ENCODE measurements at regions not wholly inside any gene's neighbourhood (a gene's known extent, or its start where the extent isn't known, plus 50 kb on each side); places are given as distances from the start of the nearest gene placed in this dataset.

GRCh38 chr1:212230329-212230728 is 54.9 kb upstream of the PPP2R5A start:
- Mint-ChIP-seq H3K27ac (no peak overlapping the region), H3K9me3 (no peaks in the 10 kb centered on the region), H3K27me3 (ENCODE audit: low read depth) (peaks cover 2% of the 10 kb centered on the region), H3K36me3 (no peaks in the 10 kb centered on the region), H3K4me1 (no peaks in the 10 kb centered on the region), H3K4me3 (no peak overlapping the region)
- DNase-seq (ENCODE audit: low spot score in 2 of 2, unreplicated experiment in 2 of 2): no peak
- no peak for TF ChIP-seq CTCF (IDR thresholded peaks at IDR 0.05; ENCODE audit: unreplicated experiment)

- Mint-ChIP-seq H3K27ac (no peak overlapping the region), H3K4me1 (no peaks in the 10 kb centered on the region), H3K27me3 (ENCODE audit: low read depth) (peaks cover 2% of the 10 kb centered on the region), H3K4me3 (no peak overlapping the region), H3K9me3 (no peaks in the 10 kb centered on the region), H3K36me3 (no peaks in the 10 kb centered on the region)
- TF ChIP-seq CTCF (IDR thresholded peaks at IDR 0.05; ENCODE audit: unreplicated experiment): no peak
- DNase-seq (ENCODE audit: low spot score in 2 of 2, unreplicated experiment in 2 of 2): no peak
These were observed 53.8 kb upstream of the PPP2R5A start for GRCh38 chr1:212231372-212231771.

GRCh38 chr1:212232090-212232489 is 53.1 kb upstream of the PPP2R5A start:
- H3K4me1 Mint-ChIP-seq: no peaks in the 10 kb centered on the region
- H3K27me3 Mint-ChIP-seq (ENCODE audit: low read depth): peaks cover 2% of the 10 kb centered on the region
- H3K4me3 Mint-ChIP-seq: no peak overlapping the region
- H3K27ac Mint-ChIP-seq: no peak overlapping the region
- H3K9me3 Mint-ChIP-seq: no peaks in the 10 kb centered on the region
- H3K36me3 Mint-ChIP-seq: no peaks in the 10 kb centered on the region
- TF ChIP-seq CTCF (IDR thresholded peaks at IDR 0.05; ENCODE audit: unreplicated experiment): no peak
- no peak for DNase-seq (ENCODE audit: low spot score in 2 of 2, unreplicated experiment in 2 of 2)

GRCh38 chr1:212233321-212233720 is 51.9 kb upstream of the PPP2R5A start:
- Mint-ChIP-seq H3K4me1 (no peaks in the 10 kb centered on the region), H3K9me3 (no peaks in the 10 kb centered on the region), H3K4me3 (no peak overlapping the region), H3K27me3 (ENCODE audit: low read depth) (no peaks in the 10 kb centered on the region), H3K27ac (no peak overlapping the region), H3K36me3 (no peaks in the 10 kb centered on the region)
- no peak for DNase-seq (ENCODE audit: low spot score in 2 of 2, unreplicated experiment in 2 of 2)
- no peak for TF ChIP-seq CTCF (IDR thresholded peaks at IDR 0.05; ENCODE audit: unreplicated experiment)

GRCh38 chr1:212234431-212235395 is 50.5 kb upstream of the PPP2R5A start:
- no peak for DNase-seq (ENCODE audit: low spot score in 2 of 2, unreplicated experiment in 2 of 2)
- Mint-ChIP-seq H3K27me3 (ENCODE audit: low read depth) (no peaks in the 10 kb centered on the region), H3K4me3 (no peak overlapping the region), H3K9me3 (no peaks in the 10 kb centered on the region), H3K36me3 (no peaks in the 10 kb centered on the region), H3K27ac (no peak overlapping the region), H3K4me1 (no peaks in the 10 kb centered on the region)
- no peak for TF ChIP-seq CTCF (IDR thresholded peaks at IDR 0.05; ENCODE audit: unreplicated experiment)

Data from mesothelial cell of epicardium (in vitro differentiated cells).